ENCODE measurements at regions not wholly inside any gene's neighbourhood (a gene's known extent, or its start where the extent isn't known, plus 50 kb on each side); places are given as distances from the start of the nearest gene placed in this dataset.

DNA sequence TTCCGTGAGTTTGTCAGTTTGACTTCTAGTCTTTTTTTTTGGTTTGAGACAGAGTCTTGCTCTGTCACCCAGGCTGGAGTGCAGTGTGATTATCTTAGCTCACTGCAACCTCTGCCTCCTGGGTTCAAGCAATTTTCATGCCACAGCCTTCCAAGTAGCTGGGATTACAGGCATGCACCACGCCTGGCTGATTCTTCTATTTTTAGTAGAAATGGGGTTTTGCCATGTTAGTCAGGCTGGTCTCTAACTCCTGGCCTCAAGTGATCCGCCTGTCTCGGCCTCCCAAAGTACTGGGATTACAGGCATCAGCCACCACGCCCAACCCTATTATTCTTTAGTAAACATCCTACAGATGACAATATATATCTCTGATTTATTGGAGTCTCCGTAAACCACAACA lies 506.5 kb downstream of the PREX1 start:
- H3K9me3 Mint-ChIP-seq: no peaks in the 10 kb centered on the region
- H3K9me3 ChIP-seq (ENCODE audit: low read depth): no peaks in the 10 kb centered on the region
- H3K27me3 ChIP-seq: no peaks in the 10 kb centered on the region
- no peak overlapping the region for H3K27ac Mint-ChIP-seq
- H4K20me1 ChIP-seq (ENCODE audit: low read depth): no peaks in the 10 kb centered on the region
- H3F3A ChIP-seq (ENCODE audit: low read depth): no peaks in the 10 kb centered on the region
- H3K27me3 Mint-ChIP-seq (ENCODE audit: insufficient read depth, low read depth): peaks cover 11% of the 10 kb centered on the region
- H3K4me1 Mint-ChIP-seq: peaks cover 18% of the 10 kb centered on the region
- no peak overlapping the region for H3K4me3 ChIP-seq
- no peak overlapping the region for H3K27ac ChIP-seq
- H3K4me2 ChIP-seq: no peak overlapping the region
- H3K4me3 Mint-ChIP-seq: no peak overlapping the region
- H3K36me3 Mint-ChIP-seq: no peaks in the 10 kb centered on the region
- H3K79me2 ChIP-seq (ENCODE audit: low read depth): no peaks in the 10 kb centered on the region
- H2AFZ ChIP-seq (replicated peaks): no peak overlapping the region
- TF ChIP-seq, protein P1, sequence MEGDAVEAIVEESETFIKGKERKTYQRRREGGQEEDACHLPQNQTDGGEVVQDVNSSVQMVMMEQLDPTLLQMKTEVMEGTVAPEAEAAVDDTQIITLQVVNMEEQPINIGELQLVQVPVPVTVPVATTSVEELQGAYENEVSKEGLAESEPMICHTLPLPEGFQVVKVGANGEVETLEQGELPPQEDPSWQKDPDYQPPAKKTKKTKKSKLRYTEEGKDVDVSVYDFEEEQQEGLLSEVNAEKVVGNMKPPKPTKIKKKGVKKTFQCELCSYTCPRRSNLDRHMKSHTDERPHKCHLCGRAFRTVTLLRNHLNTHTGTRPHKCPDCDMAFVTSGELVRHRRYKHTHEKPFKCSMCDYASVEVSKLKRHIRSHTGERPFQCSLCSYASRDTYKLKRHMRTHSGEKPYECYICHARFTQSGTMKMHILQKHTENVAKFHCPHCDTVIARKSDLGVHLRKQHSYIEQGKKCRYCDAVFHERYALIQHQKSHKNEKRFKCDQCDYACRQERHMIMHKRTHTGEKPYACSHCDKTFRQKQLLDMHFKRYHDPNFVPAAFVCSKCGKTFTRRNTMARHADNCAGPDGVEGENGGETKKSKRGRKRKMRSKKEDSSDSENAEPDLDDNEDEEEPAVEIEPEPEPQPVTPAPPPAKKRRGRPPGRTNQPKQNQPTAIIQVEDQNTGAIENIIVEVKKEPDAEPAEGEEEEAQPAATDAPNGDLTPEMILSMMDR (IDR thresholded peaks at IDR 0.05): no peak
- no peak for TF ChIP-seq EZH2phosphoT487 (IDR thresholded peaks at IDR 0.05)
- TF ChIP-seq EZH2 (IDR thresholded peaks at IDR 0.05): no peak
- H3K9ac ChIP-seq: no peak overlapping the region
- H3K4me1 ChIP-seq: no peaks in the 10 kb centered on the region
- no peaks in the 10 kb centered on the region for H3K36me3 ChIP-seq
- DNase-seq (ENCODE audit: low spot score): no peak

DNA sequence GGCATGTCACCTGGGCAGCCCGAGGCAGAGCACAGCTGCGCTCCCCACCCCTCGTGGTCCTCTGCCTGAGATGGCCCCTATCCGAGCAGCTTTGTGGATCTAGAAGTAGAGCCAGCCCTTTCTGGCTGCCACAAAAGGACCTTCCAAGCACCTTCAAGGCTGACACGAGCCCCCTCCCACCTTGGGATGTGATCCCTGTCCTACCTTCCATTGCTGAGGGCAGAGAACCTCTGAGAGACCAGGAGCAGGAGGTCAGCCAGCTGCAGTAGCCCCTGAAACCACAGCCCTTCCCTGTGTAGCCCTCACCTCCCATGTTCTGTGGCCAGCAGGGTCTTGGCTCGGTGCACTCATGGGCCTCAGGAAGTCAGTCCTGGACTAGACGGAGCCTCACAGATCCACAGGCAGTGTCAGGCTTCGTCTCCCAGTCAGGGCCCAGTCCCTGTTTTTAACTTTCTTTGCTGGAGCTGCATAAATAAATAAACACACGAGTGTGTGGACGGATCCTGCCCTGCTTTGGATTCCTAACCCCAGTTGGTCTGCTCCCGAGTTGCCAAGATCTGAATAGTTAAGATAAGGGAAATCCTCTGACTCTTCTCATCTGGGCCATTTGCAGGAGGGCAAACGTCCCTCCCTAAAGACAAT lies 507.7 kb downstream of the PREX1 start:
- no peak overlapping the region for H3K9ac ChIP-seq
- no peak overlapping the region for H3K4me3 Mint-ChIP-seq
- H3K79me2 ChIP-seq (ENCODE audit: low read depth): no peaks in the 10 kb centered on the region
- H3K27ac ChIP-seq: no peak overlapping the region
- no peak overlapping the region for H3K4me2 ChIP-seq
- H2AFZ ChIP-seq (replicated peaks): no peak overlapping the region
- H3F3A ChIP-seq (ENCODE audit: low read depth): no peaks in the 10 kb centered on the region
- no peaks in the 10 kb centered on the region for H3K9me3 Mint-ChIP-seq
- H3K27ac Mint-ChIP-seq: no peak overlapping the region
- peaks cover 14% of the 10 kb centered on the region for H3K4me1 Mint-ChIP-seq
- no peaks in the 10 kb centered on the region for H3K36me3 ChIP-seq
- peaks cover 10% of the 10 kb centered on the region for H3K27me3 Mint-ChIP-seq (ENCODE audit: insufficient read depth, low read depth)
- no peaks in the 10 kb centered on the region for H3K27me3 ChIP-seq
- no peaks in the 10 kb centered on the region for H4K20me1 ChIP-seq (ENCODE audit: low read depth)
- no peaks in the 10 kb centered on the region for H3K9me3 ChIP-seq (ENCODE audit: low read depth)
- no peaks in the 10 kb centered on the region for H3K4me1 ChIP-seq
- no peak overlapping the region for H3K4me3 ChIP-seq
- no peaks in the 10 kb centered on the region for H3K36me3 Mint-ChIP-seq
- DNase-seq (ENCODE audit: low spot score): no peak
- TF ChIP-seq EZH2phosphoT487 (IDR thresholded peaks at IDR 0.05) (no peak), EZH2 (IDR thresholded peaks at IDR 0.05) (no peak)
- TF ChIP-seq, protein P1 (IDR thresholded peaks at IDR 0.05): no peak

DNA sequence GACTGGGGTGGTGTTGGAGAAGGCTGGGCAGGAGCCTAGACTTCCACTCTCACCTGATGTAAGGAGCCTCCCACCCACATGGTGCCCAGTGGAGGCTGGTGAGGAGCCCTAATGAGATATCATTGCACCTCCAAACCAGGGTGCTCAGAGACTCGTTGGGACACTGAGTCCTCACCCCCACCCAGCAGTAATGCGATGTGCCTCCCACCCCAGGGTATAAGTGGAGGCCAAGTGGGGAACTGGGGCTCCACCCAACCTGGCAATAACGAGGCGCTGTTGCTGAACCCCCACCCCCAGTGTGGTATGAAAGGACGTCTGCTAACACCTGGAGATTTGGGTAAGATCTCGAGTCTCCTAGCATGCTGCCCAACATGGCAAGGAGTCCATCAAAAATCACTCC lies 510.2 kb downstream of the PREX1 start:
- Histone ChIP-seq H3K27ac (no peak overlapping the region), H3K9me3 (ENCODE audit: low read depth) (no peaks in the 10 kb centered on the region), H3K4me1 (no peaks in the 10 kb centered on the region), H2AFZ (replicated peaks) (no peak overlapping the region), H3K4me3 (no peak overlapping the region), H3K27me3 (no peaks in the 10 kb centered on the region), H3K4me2 (no peak overlapping the region), H3K36me3 (no peaks in the 10 kb centered on the region), H3K79me2 (ENCODE audit: low read depth) (no peaks in the 10 kb centered on the region), H3F3A (ENCODE audit: low read depth) (no peaks in the 10 kb centered on the region), H4K20me1 (ENCODE audit: low read depth) (no peaks in the 10 kb centered on the region), H3K9ac (no peak overlapping the region)
- Mint-ChIP-seq H3K4me3 (no peak overlapping the region), H3K36me3 (no peaks in the 10 kb centered on the region), H3K27me3 (ENCODE audit: insufficient read depth, low read depth) (peaks cover 18% of the 10 kb centered on the region), H3K27ac (no peak overlapping the region), H3K9me3 (no peaks in the 10 kb centered on the region), H3K4me1 (peaks cover 9% of the 10 kb centered on the region)
- TF ChIP-seq EZH2 (IDR thresholded peaks at IDR 0.05) (no peak), EZH2phosphoT487 (IDR thresholded peaks at IDR 0.05) (no peak)
- TF ChIP-seq, protein P1 (IDR thresholded peaks at IDR 0.05): no peak
- no peak for DNase-seq (ENCODE audit: low spot score)
